Chondrocyte (in vitro differentiated cells): ENCODE measurements at regions not wholly inside any gene's neighbourhood (a gene's known extent, or its start where the extent isn't known, plus 50 kb on each side); places are given as distances from the start of the nearest gene placed in this dataset.
"Not testable (repeated sequence)": the region's sequence is repeated elsewhere in the genome, so short reads cannot be mapped to it uniquely, and the experiment has no call there.

Source experiments
- DNase-seq: peaks from one replicate; pipeline ENCODE4 v3.0.0; 2021; ENCODE audit warnings: mixed read lengths, low spot score
- H3K27ac Mint-ChIP-seq: one replicate; pipeline ENCODE4 v1.8.0; 2021; ENCODE audit warnings: mild to moderate bottlenecking, moderate library complexity, mixed read lengths; ENCODE audit not compliant: unreplicated experiment
- H3K27me3 Mint-ChIP-seq: 2 replicates; pipeline ENCODE4 v1.8.0; 2021; ENCODE audit warnings: low read depth, mixed read lengths
- H3K36me3 Mint-ChIP-seq: 2 replicates; pipeline ENCODE4 v1.8.0; 2021; ENCODE audit warnings: low read depth, mixed read lengths
- H3K4me1 Mint-ChIP-seq: 2 replicates; pipeline ENCODE4 v1.8.0; 2021; ENCODE audit warnings: low read depth, mild to moderate bottlenecking, mixed read lengths
- H3K4me3 Mint-ChIP-seq: one replicate; pipeline ENCODE4 v1.8.0; 2021; ENCODE audit warnings: mild to moderate bottlenecking, moderate library complexity, mixed read lengths; ENCODE audit not compliant: unreplicated experiment
- H3K9me3 Mint-ChIP-seq: 2 replicates; pipeline ENCODE4 v1.8.0; 2021; ENCODE audit warnings: low read depth, mixed read lengths
- TF ChIP-seq, protein P1 (sequence below): fragments of 200-600 bp; sonication (generic); IDR thresholded peaks from 2 replicates; pipeline ENCODE4 v1.5.0; 2021; ENCODE audit warnings: antibody characterized with exemption, mild to moderate bottlenecking, moderate library complexity

- Mint-ChIP-seq H3K4me3 (no peak overlapping the region), H3K27ac (no peak overlapping the region), H3K4me1 (peaks cover 4% of the 10 kb centered on the region), H3K36me3 (no peaks in the 10 kb centered on the region), H3K27me3 (peaks cover 6% of the 10 kb centered on the region), H3K9me3 (no peaks in the 10 kb centered on the region)
- no peak for DNase-seq
- TF ChIP-seq, protein P1, sequence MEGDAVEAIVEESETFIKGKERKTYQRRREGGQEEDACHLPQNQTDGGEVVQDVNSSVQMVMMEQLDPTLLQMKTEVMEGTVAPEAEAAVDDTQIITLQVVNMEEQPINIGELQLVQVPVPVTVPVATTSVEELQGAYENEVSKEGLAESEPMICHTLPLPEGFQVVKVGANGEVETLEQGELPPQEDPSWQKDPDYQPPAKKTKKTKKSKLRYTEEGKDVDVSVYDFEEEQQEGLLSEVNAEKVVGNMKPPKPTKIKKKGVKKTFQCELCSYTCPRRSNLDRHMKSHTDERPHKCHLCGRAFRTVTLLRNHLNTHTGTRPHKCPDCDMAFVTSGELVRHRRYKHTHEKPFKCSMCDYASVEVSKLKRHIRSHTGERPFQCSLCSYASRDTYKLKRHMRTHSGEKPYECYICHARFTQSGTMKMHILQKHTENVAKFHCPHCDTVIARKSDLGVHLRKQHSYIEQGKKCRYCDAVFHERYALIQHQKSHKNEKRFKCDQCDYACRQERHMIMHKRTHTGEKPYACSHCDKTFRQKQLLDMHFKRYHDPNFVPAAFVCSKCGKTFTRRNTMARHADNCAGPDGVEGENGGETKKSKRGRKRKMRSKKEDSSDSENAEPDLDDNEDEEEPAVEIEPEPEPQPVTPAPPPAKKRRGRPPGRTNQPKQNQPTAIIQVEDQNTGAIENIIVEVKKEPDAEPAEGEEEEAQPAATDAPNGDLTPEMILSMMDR = no peak
Measured at GRCh38 chr1:220420726-220421125, 107.2 kb upstream of the MARK1 start.

GRCh38 chr1:220412382-220412781 lies 115.6 kb upstream of the MARK1 start:
- peak; percentile 78 for DNase-seq
- H3K27ac Mint-ChIP-seq, H3K9me3 Mint-ChIP-seq, H3K4me3 Mint-ChIP-seq, H3K36me3 Mint-ChIP-seq, H3K27me3 Mint-ChIP-seq: not testable (repeated sequence)
- peaks cover 11% of the 10 kb centered on the region for H3K4me1 Mint-ChIP-seq

- TF ChIP-seq, protein P1 = no peak
- Mint-ChIP-seq H3K27ac (no peak overlapping the region), H3K4me1 (peaks cover 11% of the 10 kb centered on the region), H3K9me3 (no peaks in the 10 kb centered on the region), H3K27me3 (no peaks in the 10 kb centered on the region), H3K36me3 (peaks cover 2% of the 10 kb centered on the region), H3K4me3 (no peak overlapping the region)
- DNase-seq = no peak
Measured at GRCh38 chr1:220410611-220411010, 117.3 kb upstream of the MARK1 start.

- DNase-seq = no peak
- H3K27ac Mint-ChIP-seq = no peak overlapping the region
- TF ChIP-seq, protein P1 = no peak
Measured at GRCh38 chr1:220409771-220410595, 118.0 kb upstream of the MARK1 start.

DNA sequence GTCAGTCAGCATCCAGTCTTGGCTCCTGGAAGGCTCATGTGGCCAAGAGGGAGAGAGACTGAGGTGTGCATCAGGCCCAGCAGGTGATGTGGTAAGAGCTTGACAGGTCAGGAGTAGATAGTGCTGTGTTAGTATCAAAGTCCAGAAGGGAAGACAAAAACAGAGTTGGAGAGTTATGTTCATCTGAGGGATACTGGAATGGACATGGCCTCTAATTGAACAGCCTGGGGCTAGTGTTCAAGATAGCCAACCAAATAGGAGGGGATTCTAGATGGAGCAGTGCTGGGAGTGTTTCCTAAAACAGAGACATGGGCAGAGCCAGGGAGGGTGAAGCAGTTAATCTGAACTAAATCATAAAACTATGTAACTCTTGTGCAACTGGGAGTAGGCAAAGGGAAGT lies 120.7 kb upstream of the MARK1 start:
- TF ChIP-seq, protein P1 = no peak

More at GRCh38 chr1:220409771-220410595, 118.0 kb upstream of the MARK1 start:
- Mint-ChIP-seq H3K4me1 (peaks cover 11% of the 10 kb centered on the region), H3K4me3 (no peak overlapping the region), H3K9me3 (no peaks in the 10 kb centered on the region), H3K27me3 (no peaks in the 10 kb centered on the region), H3K36me3 (peaks cover 2% of the 10 kb centered on the region)

GRCh38 chr1:220398238-220398637 lies 126.0 kb upstream of the RAB3GAP2 start:
- H3K9me3 Mint-ChIP-seq = no peaks in the 10 kb centered on the region
- no peak for DNase-seq
- H3K4me3 Mint-ChIP-seq = no peak overlapping the region
- peaks cover 6% of the 10 kb centered on the region for H3K36me3 Mint-ChIP-seq
- H3K4me1 Mint-ChIP-seq = no peaks in the 10 kb centered on the region
- no peak overlapping the region for H3K27ac Mint-ChIP-seq
- TF ChIP-seq, protein P1 = no peak
- peaks cover 41% of the 10 kb centered on the region for H3K27me3 Mint-ChIP-seq

More for the DNA sequence above, 120.7 kb upstream of the MARK1 start:
- peaks cover 2% of the 10 kb centered on the region for H3K36me3 Mint-ChIP-seq
- no peak overlapping the region for H3K4me3 Mint-ChIP-seq
- peaks cover 12% of the 10 kb centered on the region for H3K27me3 Mint-ChIP-seq
- H3K4me1 Mint-ChIP-seq = peaks cover 11% of the 10 kb centered on the region
- no peak for DNase-seq
- H3K9me3 Mint-ChIP-seq = no peaks in the 10 kb centered on the region
- no peak overlapping the region for H3K27ac Mint-ChIP-seq
